ENCODE measurements at regions not wholly inside any gene's neighbourhood (a gene's known extent, or its start where the extent isn't known, plus 50 kb on each side); places are given as distances from the start of the nearest gene placed in this dataset.
A peak's percentile ranks its signal among the peaks of the same experiment; 100 is the strongest.

DNA sequence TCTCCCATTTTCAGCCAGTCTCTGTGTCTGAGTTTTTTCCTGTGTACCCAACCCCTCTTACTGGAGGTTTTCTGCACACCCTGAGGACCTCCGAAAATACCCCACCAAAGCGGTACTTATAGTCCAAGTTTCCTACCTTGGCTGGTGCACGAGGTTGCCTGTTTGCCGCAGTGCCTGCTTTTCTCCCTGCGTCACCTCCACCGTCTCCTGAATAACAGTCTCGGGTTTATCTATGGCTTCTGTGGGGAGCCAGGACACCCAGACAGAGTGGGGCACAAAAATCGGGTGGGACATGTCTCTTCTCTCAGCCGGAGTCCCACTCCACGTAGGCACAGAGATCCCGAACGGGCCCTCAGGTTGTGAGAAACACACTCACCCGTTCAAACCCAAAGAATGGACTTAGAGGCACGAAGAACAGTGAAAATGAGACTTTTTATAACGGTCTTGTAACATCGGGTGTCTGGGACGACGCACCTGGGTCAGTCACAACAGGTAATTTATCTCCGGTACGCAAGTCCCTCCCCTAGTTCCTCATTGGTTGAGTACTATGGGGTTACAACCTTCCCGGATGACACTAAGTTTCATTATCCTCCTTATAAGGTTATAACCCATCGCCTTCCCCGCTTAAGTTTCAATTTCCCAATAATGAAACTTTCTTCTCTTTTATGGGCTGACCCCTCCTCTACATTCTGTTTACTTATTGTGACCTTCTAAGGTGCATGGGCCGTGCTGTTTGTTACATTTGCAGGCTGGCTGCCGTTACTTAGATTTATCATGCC is 970.2 kb upstream of the COX7C start (continued):
- TF ChIP-seq RBM34 (IDR thresholded peaks at IDR 0.05; ENCODE audit: borderline replicate concordance, insufficient read depth, low read length) (no peak), STAT5B (CRISPR knock-in tag; IDR thresholded peaks at IDR 0.05) (no peak), NFE2L1 (tag; IDR thresholded peaks at IDR 0.05; ENCODE audit: borderline replicate concordance, low read depth) (no peak), CBX5 (IDR thresholded peaks at IDR 0.05; ENCODE audit: borderline replicate concordance, low read depth) (no peak), ILF3 (IDR thresholded peaks at IDR 0.05; ENCODE audit: borderline replicate concordance) (no peak), MECOM (CRISPR knock-in tag; IDR thresholded peaks at IDR 0.05) (no peak), KLF6 (CRISPR knock-in tag; IDR thresholded peaks at IDR 0.05; ENCODE audit: borderline replicate concordance) (no peak), TRIM28 (IDR thresholded peaks at IDR 0.05) (no peak), SNRNP70 (optimal IDR thresholded peaks at IDR 0.05; ENCODE audit: low read depth, low read length) (no peak), RFX1 (IDR thresholded peaks at IDR 0.05) (no peak), RBBP5 (IDR thresholded peaks at IDR 0.05; ENCODE audit: borderline replicate concordance, insufficient read depth, low read length, poor library complexity, severe bottlenecking) (peak; percentile 49)
- TF ChIP-seq, protein P1, sequence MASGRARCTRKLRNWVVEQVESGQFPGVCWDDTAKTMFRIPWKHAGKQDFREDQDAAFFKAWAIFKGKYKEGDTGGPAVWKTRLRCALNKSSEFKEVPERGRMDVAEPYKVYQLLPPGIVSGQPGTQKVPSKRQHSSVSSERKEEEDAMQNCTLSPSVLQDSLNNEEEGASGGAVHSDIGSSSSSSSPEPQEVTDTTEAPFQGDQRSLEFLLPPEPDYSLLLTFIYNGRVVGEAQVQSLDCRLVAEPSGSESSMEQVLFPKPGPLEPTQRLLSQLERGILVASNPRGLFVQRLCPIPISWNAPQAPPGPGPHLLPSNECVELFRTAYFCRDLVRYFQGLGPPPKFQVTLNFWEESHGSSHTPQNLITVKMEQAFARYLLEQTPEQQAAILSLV (tag; IDR thresholded peaks at IDR 0.05), result no peak
- TF ChIP-seq, protein P2, sequence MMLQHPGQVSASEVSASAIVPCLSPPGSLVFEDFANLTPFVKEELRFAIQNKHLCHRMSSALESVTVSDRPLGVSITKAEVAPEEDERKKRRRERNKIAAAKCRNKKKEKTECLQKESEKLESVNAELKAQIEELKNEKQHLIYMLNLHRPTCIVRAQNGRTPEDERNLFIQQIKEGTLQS (IDR thresholded peaks at IDR 0.05), result peak; percentile 71
- TF ChIP-seq, protein P2 (CRISPR knock-in tag; conservative IDR thresholded peaks at IDR 0.05), result no peak
- TF ChIP-seq, protein P3, sequence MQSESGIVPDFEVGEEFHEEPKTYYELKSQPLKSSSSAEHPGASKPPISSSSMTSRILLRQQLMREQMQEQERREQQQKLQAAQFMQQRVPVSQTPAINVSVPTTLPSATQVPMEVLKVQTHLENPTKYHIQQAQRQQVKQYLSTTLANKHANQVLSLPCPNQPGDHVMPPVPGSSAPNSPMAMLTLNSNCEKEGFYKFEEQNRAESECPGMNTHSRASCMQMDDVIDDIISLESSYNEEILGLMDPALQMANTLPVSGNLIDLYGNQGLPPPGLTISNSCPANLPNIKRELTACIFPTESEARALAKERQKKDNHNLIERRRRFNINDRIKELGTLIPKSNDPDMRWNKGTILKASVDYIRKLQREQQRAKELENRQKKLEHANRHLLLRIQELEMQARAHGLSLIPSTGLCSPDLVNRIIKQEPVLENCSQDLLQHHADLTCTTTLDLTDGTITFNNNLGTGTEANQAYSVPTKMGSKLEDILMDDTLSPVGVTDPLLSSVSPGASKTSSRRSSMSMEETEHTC (IDR thresholded peaks at IDR 0.05), result no peak
- TF ChIP-seq, protein P4, sequence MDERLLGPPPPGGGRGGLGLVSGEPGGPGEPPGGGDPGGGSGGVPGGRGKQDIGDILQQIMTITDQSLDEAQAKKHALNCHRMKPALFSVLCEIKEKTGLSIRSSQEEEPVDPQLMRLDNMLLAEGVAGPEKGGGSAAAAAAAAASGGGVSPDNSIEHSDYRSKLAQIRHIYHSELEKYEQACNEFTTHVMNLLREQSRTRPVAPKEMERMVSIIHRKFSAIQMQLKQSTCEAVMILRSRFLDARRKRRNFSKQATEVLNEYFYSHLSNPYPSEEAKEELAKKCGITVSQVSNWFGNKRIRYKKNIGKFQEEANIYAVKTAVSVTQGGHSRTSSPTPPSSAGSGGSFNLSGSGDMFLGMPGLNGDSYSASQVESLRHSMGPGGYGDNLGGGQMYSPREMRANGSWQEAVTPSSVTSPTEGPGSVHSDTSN (CRISPR knock-in tag; IDR thresholded peaks at IDR 0.05; ENCODE audit: low read depth), result no peak
- TF ChIP-seq, protein P4 (tag; conservative IDR thresholded peaks at IDR 0.05; ENCODE audit: low read depth), result peak; percentile 90
